ENCODE measurements at regions not wholly inside any gene's neighbourhood (a gene's known extent, or its start where the extent isn't known, plus 50 kb on each side); places are given as distances from the start of the nearest gene placed in this dataset.
"Not testable (repeated sequence)": the region's sequence is repeated elsewhere in the genome, so short reads cannot be mapped to it uniquely, and the experiment has no call there.

GRCh38 chr4:102397056-102397455 is 51.8 kb upstream of the SLC39A8 start:
- not testable (repeated sequence) for DNase-seq

- DNase-seq = no peak
Observed at GRCh38 chr4:102399021-102399420, 53.7 kb upstream of the SLC39A8 start.

- DNase-seq = no peak
Observed at GRCh38 chr4:102400898-102401297, 55.6 kb upstream of the SLC39A8 start.

GRCh38 chr4:102402223-102402622 is 56.9 kb upstream of the SLC39A8 start:
- DNase-seq = no peak

GRCh38 chr4:102403116-102403515 is 57.8 kb upstream of the SLC39A8 start:
- no peak for DNase-seq

- no peak for DNase-seq
Observed at GRCh38 chr4:102404431-102404969, 59.2 kb upstream of the SLC39A8 start.

- no peak for DNase-seq
Observed at GRCh38 chr4:102405821-102406401, 60.6 kb upstream of the SLC39A8 start.

- DNase-seq = not testable (repeated sequence)
Observed at GRCh38 chr4:102410884-102411283, 65.6 kb upstream of the SLC39A8 start.

- no peak for DNase-seq
Observed at GRCh38 chr4:102411408-102411807, 66.1 kb upstream of the SLC39A8 start.

- DNase-seq = no peak
Observed at GRCh38 chr4:102416765-102417164, 71.5 kb upstream of the SLC39A8 start.

- no peak for DNase-seq
Observed at GRCh38 chr4:102420563-102421398, 75.5 kb upstream of the SLC39A8 start.

GRCh38 chr4:102422843-102423242 is 77.6 kb upstream of the SLC39A8 start:
- no peak for DNase-seq

GRCh38 chr4:102423375-102423774 is 77.8 kb upstream of the NFKB1 start:
- DNase-seq = no peak

- no peak for DNase-seq
Observed at GRCh38 chr4:102427371-102427998, 73.7 kb upstream of the NFKB1 start.

GRCh38 chr4:102428122-102428521 is 73.0 kb upstream of the NFKB1 start:
- DNase-seq = no peak

GRCh38 chr4:102429553-102429952 is 71.6 kb upstream of the NFKB1 start:
- DNase-seq = no peak

- no peak for DNase-seq
Observed at GRCh38 chr4:102430461-102430910, 70.7 kb upstream of the NFKB1 start.

GRCh38 chr4:102431608-102431961 is 69.6 kb upstream of the NFKB1 start:
- DNase-seq = no peak

GRCh38 chr4:102437111-102437510 is 64.0 kb upstream of the NFKB1 start:
- no peak for DNase-seq

GRCh38 chr4:102438396-102439235 is 62.5 kb upstream of the NFKB1 start:
- DNase-seq = no peak

GRCh38 chr4:102439236-102439614 is 61.9 kb upstream of the NFKB1 start:
- no peak for DNase-seq

- no peak for DNase-seq
Observed at GRCh38 chr4:102439812-102440211, 61.3 kb upstream of the NFKB1 start.

GRCh38 chr4:102440498-102440897 is 60.7 kb upstream of the NFKB1 start:
- DNase-seq = no peak
